ENCODE measurements at regions not wholly inside any gene's neighbourhood (a gene's known extent, or its start where the extent isn't known, plus 50 kb on each side); places are given as distances from the start of the nearest gene placed in this dataset.

DNA sequence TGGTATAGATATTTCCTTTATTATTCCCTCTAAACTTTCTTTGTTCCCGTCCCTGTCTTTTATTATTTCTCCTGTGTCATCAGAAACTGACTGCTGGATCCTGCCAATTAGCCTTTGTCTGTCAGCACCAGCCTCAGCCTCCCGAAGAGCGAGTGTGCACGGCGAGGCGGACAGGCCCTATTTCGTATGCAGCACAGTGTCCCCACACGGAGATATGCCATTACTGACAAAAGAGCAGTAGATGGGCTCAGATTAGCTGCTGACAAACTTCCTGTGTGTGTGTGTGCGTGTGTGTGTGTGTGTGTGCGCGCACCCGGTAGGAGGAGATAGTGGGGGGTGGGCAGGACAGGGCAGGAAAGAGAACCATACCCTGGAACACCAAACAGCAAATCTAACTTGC, 99.5 kb upstream of the ZFP64 start:
- Histone ChIP-seq H3K9ac (ENCODE audit: low read length) (no peak overlapping the region), H3K36me3 (replicated peaks in 1 of 2; ENCODE audit: control extremely low read depth in 1 of 2, control insufficient read depth in 1 of 2, extremely low read depth in 1 of 2, insufficient read depth in 2 of 2, low read length in 1 of 2) (no peaks in the 10 kb centered on the region), H3K4me2 (replicated peaks; ENCODE audit: low read depth, low read length, poor library complexity, severe bottlenecking) (no peak overlapping the region), H4K20me1 (ENCODE audit: control insufficient read depth, insufficient read depth, low read length, poor library complexity, severe bottlenecking) (no peaks in the 10 kb centered on the region), H3K79me2 (ENCODE audit: control insufficient read depth, insufficient read depth, low read length) (no peaks in the 10 kb centered on the region), H2AFZ (ENCODE audit: insufficient read depth, low read depth, low read length, poor library complexity, severe bottlenecking) (no peak overlapping the region), H3K27me3 (replicated peaks in 1 of 4; ENCODE audit: control extremely low read depth in 1 of 4, control insufficient read depth in 3 of 4, insufficient read depth in 4 of 4, low read length in 3 of 4) (no peaks in the 10 kb centered on the region), H3K9me3 (ENCODE audit: control extremely low read depth in 1 of 3, control insufficient read depth in 2 of 3, insufficient read depth in 1 of 3, low read length in 2 of 3) (no peaks in the 10 kb centered on the region), H3K27ac (ENCODE audit: low read length in 2 of 2) (no peak overlapping the region), H3K4me3 (ENCODE audit: control extremely low read depth in 1 of 5, extremely low read depth in 1 of 5, insufficient read depth in 1 of 5, low read depth in 2 of 5, low read length in 4 of 5) (no peak overlapping the region), H3K4me1 (ENCODE audit: control insufficient read depth in 2 of 2, insufficient read depth in 2 of 2, low read length in 2 of 2) (no peaks in the 10 kb centered on the region)
- POLR2A ChIA-PET: no interaction called here
- H3K27me3 Mint-ChIP-seq: peaks cover 4% of the 10 kb centered on the region
- DNase-seq: no peak
- intact Hi-C loops (cut with micrococcal nuclease): no loop called here
- ATAC-seq (ENCODE audit: low read depth): no peak
- no peaks in the 10 kb centered on the region for H3K4me1 Mint-ChIP-seq
- TF ChIP-seq, protein P1, sequence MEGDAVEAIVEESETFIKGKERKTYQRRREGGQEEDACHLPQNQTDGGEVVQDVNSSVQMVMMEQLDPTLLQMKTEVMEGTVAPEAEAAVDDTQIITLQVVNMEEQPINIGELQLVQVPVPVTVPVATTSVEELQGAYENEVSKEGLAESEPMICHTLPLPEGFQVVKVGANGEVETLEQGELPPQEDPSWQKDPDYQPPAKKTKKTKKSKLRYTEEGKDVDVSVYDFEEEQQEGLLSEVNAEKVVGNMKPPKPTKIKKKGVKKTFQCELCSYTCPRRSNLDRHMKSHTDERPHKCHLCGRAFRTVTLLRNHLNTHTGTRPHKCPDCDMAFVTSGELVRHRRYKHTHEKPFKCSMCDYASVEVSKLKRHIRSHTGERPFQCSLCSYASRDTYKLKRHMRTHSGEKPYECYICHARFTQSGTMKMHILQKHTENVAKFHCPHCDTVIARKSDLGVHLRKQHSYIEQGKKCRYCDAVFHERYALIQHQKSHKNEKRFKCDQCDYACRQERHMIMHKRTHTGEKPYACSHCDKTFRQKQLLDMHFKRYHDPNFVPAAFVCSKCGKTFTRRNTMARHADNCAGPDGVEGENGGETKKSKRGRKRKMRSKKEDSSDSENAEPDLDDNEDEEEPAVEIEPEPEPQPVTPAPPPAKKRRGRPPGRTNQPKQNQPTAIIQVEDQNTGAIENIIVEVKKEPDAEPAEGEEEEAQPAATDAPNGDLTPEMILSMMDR (IDR thresholded peaks at IDR 0.05): no peak
- TF ChIP-seq EZH2 (IDR thresholded peaks at IDR 0.05; ENCODE audit: borderline replicate concordance, insufficient read depth, low read depth, low read length, poor library complexity, severe bottlenecking): no peak
- peaks cover 2% of the 10 kb centered on the region for H3K9me3 Mint-ChIP-seq (ENCODE audit: insufficient read depth)
- CTCF ChIA-PET: no interaction called here
- H3K27ac Mint-ChIP-seq: no peak overlapping the region
- no peak overlapping the region for H3K4me3 Mint-ChIP-seq
- WGBS (ENCODE audit: insufficient coverage): 96% methylated on average over 9 of the region's 12 CpGs

GRCh38 chr20:52290569-52290968, 99.0 kb upstream of the ZFP64 start:
- H3K27ac Mint-ChIP-seq: no peak overlapping the region
- Histone ChIP-seq H3K4me3 (ENCODE audit: control extremely low read depth in 1 of 5, extremely low read depth in 1 of 5, insufficient read depth in 1 of 5, low read depth in 2 of 5, low read length in 4 of 5) (no peak overlapping the region), H3K36me3 (replicated peaks in 1 of 2; ENCODE audit: control extremely low read depth in 1 of 2, control insufficient read depth in 1 of 2, extremely low read depth in 1 of 2, insufficient read depth in 2 of 2, low read length in 1 of 2) (no peaks in the 10 kb centered on the region), H3K79me2 (ENCODE audit: control insufficient read depth, insufficient read depth, low read length) (no peaks in the 10 kb centered on the region), H4K20me1 (ENCODE audit: control insufficient read depth, insufficient read depth, low read length, poor library complexity, severe bottlenecking) (no peaks in the 10 kb centered on the region), H2AFZ (ENCODE audit: insufficient read depth, low read depth, low read length, poor library complexity, severe bottlenecking) (no peak overlapping the region), H3K9me3 (ENCODE audit: control extremely low read depth in 1 of 3, control insufficient read depth in 2 of 3, insufficient read depth in 1 of 3, low read length in 2 of 3) (no peaks in the 10 kb centered on the region), H3K27me3 (replicated peaks in 1 of 4; ENCODE audit: control extremely low read depth in 1 of 4, control insufficient read depth in 3 of 4, insufficient read depth in 4 of 4, low read length in 3 of 4) (no peaks in the 10 kb centered on the region), H3K4me2 (replicated peaks; ENCODE audit: low read depth, low read length, poor library complexity, severe bottlenecking) (no peak overlapping the region), H3K27ac (ENCODE audit: low read length in 2 of 2) (no peak overlapping the region), H3K4me1 (ENCODE audit: control insufficient read depth in 2 of 2, insufficient read depth in 2 of 2, low read length in 2 of 2) (no peaks in the 10 kb centered on the region), H3K9ac (ENCODE audit: low read length) (no peak overlapping the region)
- H3K9me3 Mint-ChIP-seq (ENCODE audit: insufficient read depth): peaks cover 2% of the 10 kb centered on the region
- H3K27me3 Mint-ChIP-seq: peaks cover 7% of the 10 kb centered on the region
- no peak for ATAC-seq (ENCODE audit: low read depth)
- H3K4me1 Mint-ChIP-seq: no peaks in the 10 kb centered on the region
- POLR2A ChIA-PET: no interaction called here
- no CpG with 5 or more reads among the region's 4 CpGs for WGBS (ENCODE audit: insufficient coverage)
- no peak for DNase-seq
- CTCF ChIA-PET: no interaction called here
- no peak overlapping the region for H3K4me3 Mint-ChIP-seq
- TF ChIP-seq EZH2 (IDR thresholded peaks at IDR 0.05; ENCODE audit: borderline replicate concordance, insufficient read depth, low read depth, low read length, poor library complexity, severe bottlenecking): no peak
- TF ChIP-seq, protein P1 (IDR thresholded peaks at IDR 0.05): no peak
- intact Hi-C loops (cut with micrococcal nuclease): no loop called here
